Mesodermal cell (in vitro differentiated cells): ENCODE measurements at regions not wholly inside any gene's neighbourhood (a gene's known extent, or its start where the extent isn't known, plus 50 kb on each side); places are given as distances from the start of the nearest gene placed in this dataset.
"Not testable (repeated sequence)": the region's sequence is repeated elsewhere in the genome, so short reads cannot be mapped to it uniquely, and the experiment has no call there.

ENCODE experiments used
- H3K27ac ChIP-seq: 2 replicates; pipeline ENCODE4 v1.7.0; 2013; ENCODE audit warnings: mild to moderate bottlenecking, low read depth, low read length, moderate library complexity; ENCODE audit not compliant: severe bottlenecking
- H3K36me3 ChIP-seq: 2 replicates; pipeline ENCODE4 v1.7.1; 2013; ENCODE audit warnings: mild to moderate bottlenecking, low read length, moderate library complexity; ENCODE audit not compliant: control insufficient read depth, insufficient read depth
- H3K4me1 ChIP-seq: one replicate; pipeline ENCODE4 v1.7.1; 2013; ENCODE audit warnings: mild to moderate bottlenecking, low read length; ENCODE audit not compliant: insufficient read depth, control insufficient read depth, poor library complexity, severe bottlenecking
- H3K4me3 ChIP-seq: 2 replicates; pipeline ENCODE4 v1.7.0; 2013; ENCODE audit warnings: low read length, control low read depth, mild to moderate bottlenecking; ENCODE audit not compliant: insufficient read depth, poor library complexity, severe bottlenecking; ENCODE audit errors: extremely low read depth
- H3K9me3 ChIP-seq: 2 replicates; pipeline ENCODE4 v1.7.1; 2013; ENCODE audit warnings: mild to moderate bottlenecking, low read length, moderate library complexity; ENCODE audit not compliant: control insufficient read depth
- WGBS, 2 experiments: methylation state at CpG; one replicate each; pipeline ENCODE4 v1.1.5; 2013; ENCODE audit warnings: missing lambda C conversion rate in 2 of 2; ENCODE audit not compliant: insufficient coverage in 2 of 2; 5-methylcytosine and 5-hydroxymethylcytosine counted together

GRCh38 chr15:96470681-96471310 is 140.3 kb downstream of the NR2F2 start:
- 92 to 100% methylated on average over 2 to 5 of the region's 19 CpGs for WGBS, 2 experiments
- Histone ChIP-seq H3K4me3 (no peak overlapping the region), H3K36me3 (no peaks in the 10 kb centered on the region), H3K4me1 (no peaks in the 10 kb centered on the region), H3K27ac (no peak overlapping the region), H3K9me3 (no peaks in the 10 kb centered on the region)

GRCh38 chr15:96472681-96473080 is 142.2 kb downstream of the NR2F2 start:
- Histone ChIP-seq H3K36me3 (no peaks in the 10 kb centered on the region), H3K4me3 (no peak overlapping the region), H3K9me3 (no peaks in the 10 kb centered on the region), H3K27ac (no peak overlapping the region), H3K4me1 (no peaks in the 10 kb centered on the region)
- WGBS, 2 experiments = 73% methylated on average over 2 of the region's 3 CpGs; no CpG with 5 or more reads in 1 of the 2 experiments

GRCh38 chr15:96473556-96473955 is 143.1 kb downstream of the NR2F2 start:
- 90 to 92% methylated on average over 2 of the region's 5 CpGs for WGBS, 2 experiments

DNA sequence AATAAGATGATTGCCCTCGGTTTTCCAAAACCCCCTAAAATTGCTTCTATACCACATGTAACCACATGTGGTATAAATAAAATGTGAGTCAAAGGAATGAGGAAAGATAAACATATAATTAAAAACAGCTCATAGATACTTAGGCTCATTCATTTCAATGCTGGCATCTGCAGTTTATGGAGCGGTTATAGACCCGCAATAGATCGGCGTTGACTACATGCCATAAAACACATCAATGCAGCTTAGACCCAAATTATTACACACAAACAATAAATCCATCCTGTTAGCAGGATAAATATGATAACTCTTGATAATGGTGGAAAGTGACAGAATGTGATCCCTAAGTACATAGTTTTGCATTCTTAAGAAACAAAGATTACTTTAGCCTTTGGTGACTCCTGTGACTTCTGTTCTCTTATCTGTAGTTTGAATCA is 143.7 kb downstream of the NR2F2 start:
- no peaks in the 10 kb centered on the region for H3K9me3 ChIP-seq
- no peak overlapping the region for H3K4me3 ChIP-seq
- H3K4me1 ChIP-seq = no peaks in the 10 kb centered on the region
- H3K27ac ChIP-seq = no peak overlapping the region
- 56% methylated on average over 3 of the region's 5 CpGs; no CpG with 5 or more reads in 1 of the 2 experiments for WGBS, 2 experiments
- H3K36me3 ChIP-seq = no peaks in the 10 kb centered on the region

More at GRCh38 chr15:96473556-96473955, 143.1 kb downstream of the NR2F2 start:
- Histone ChIP-seq H3K4me1 (no peaks in the 10 kb centered on the region), H3K27ac (no peak overlapping the region), H3K9me3 (no peaks in the 10 kb centered on the region), H3K4me3 (no peak overlapping the region), H3K36me3 (no peaks in the 10 kb centered on the region)

DNA sequence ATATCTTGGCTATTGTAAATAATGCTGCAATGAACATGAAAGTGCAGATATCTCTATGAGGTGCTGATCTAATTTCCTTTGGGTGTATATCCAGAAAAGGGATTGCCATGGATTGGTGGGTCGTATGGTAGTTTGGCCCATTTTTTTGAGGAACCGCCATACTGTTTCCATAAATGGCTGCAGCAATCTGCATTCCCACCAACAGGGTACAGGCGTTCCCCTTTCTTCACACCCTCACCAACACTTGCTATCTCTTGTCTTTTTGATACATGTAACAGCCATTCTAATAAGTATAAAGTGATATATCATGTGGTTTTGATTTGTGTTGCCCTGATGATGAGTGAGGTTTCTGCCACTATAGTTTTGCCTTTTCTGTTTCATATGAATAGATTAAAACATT is 146.7 kb downstream of the NR2F2 start:
- H3K27ac ChIP-seq = no peak overlapping the region
- H3K4me3 ChIP-seq = no peak overlapping the region
- no peaks in the 10 kb centered on the region for H3K36me3 ChIP-seq
- H3K4me1 ChIP-seq = no peaks in the 10 kb centered on the region
- WGBS, 2 experiments = 72% methylated on average over 2 of the region's 3 CpGs; no CpG with 5 or more reads in 1 of the 2 experiments
- no peaks in the 10 kb centered on the region for H3K9me3 ChIP-seq

GRCh38 chr15:96484412-96484811 is 153.9 kb downstream of the NR2F2 start:
- WGBS, 2 experiments = no CpG with 5 or more reads among the region's 1 CpG
- H3K36me3 ChIP-seq, H3K27ac ChIP-seq: not testable (repeated sequence)

GRCh38 chr15:96484830-96485229 is 154.3 kb downstream of the NR2F2 start:
- no peak overlapping the region for H3K4me3 ChIP-seq
- no peak overlapping the region for H3K27ac ChIP-seq
- H3K9me3 ChIP-seq = no peaks in the 10 kb centered on the region
- H3K36me3 ChIP-seq = no peaks in the 10 kb centered on the region
- no peaks in the 10 kb centered on the region for H3K4me1 ChIP-seq

More at GRCh38 chr15:96484412-96484811, 153.9 kb downstream of the NR2F2 start:
- H3K9me3 ChIP-seq, H3K4me3 ChIP-seq, H3K4me1 ChIP-seq: not testable (repeated sequence)

DNA sequence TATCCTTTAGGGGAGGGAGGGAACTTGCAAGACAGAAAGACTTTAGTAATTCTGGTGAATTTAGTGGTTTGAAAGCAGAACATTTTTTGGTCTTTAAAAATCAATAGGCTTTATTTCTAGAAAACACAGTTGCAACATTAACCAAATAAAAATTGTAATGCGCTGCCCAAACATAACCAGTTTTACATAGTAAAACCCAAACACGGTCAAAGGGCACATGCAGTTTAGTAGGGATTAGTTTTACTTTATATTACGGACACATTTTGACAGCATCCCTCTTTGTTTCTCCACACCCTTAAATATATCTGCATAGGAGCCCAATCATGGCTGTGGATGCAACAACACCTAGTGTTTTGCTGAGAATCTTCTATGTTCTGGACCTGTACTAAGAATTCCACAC is 156.7 kb downstream of the NR2F2 start:
- Histone ChIP-seq H3K9me3 (no peaks in the 10 kb centered on the region), H3K4me1 (no peaks in the 10 kb centered on the region), H3K4me3 (no peak overlapping the region), H3K36me3 (no peaks in the 10 kb centered on the region), H3K27ac (no peak overlapping the region)
- 78% methylated on average over 1 of the region's 3 CpGs; no CpG with 5 or more reads in 1 of the 2 experiments for WGBS, 2 experiments

DNA sequence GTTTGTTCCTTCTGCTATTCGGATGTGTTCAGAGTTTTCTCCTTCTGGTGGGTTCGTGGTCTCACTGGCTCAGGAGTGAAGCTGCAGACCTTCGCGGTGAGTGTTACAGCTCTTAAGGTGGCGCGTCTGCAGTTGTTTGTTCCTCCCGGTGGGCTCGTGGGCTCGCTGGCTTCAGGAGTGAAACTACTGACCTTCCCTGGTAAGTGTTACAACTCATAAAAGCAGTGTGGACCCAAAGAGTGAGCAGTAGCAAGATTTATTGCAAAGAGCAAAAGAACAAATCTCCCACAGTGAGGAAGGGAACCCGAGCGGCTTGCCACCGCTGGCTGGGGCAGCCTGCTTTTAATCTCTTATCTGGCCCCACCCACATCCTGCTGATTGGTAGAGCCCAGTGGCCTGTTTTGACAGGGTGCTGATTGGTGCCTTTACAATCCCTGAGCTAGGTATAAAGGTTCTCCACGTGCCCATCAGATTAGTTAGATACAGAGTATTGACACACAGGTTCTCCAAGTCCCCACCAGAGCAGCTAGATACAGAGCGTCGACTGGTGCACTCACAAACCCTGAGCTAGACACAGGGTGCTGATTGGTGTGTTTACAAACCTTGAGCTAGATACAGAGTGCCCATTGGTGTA is 160.7 kb downstream of the NR2F2 start:
- H3K9me3 ChIP-seq, H3K4me3 ChIP-seq, H3K27ac ChIP-seq: not testable (repeated sequence)

DNA sequence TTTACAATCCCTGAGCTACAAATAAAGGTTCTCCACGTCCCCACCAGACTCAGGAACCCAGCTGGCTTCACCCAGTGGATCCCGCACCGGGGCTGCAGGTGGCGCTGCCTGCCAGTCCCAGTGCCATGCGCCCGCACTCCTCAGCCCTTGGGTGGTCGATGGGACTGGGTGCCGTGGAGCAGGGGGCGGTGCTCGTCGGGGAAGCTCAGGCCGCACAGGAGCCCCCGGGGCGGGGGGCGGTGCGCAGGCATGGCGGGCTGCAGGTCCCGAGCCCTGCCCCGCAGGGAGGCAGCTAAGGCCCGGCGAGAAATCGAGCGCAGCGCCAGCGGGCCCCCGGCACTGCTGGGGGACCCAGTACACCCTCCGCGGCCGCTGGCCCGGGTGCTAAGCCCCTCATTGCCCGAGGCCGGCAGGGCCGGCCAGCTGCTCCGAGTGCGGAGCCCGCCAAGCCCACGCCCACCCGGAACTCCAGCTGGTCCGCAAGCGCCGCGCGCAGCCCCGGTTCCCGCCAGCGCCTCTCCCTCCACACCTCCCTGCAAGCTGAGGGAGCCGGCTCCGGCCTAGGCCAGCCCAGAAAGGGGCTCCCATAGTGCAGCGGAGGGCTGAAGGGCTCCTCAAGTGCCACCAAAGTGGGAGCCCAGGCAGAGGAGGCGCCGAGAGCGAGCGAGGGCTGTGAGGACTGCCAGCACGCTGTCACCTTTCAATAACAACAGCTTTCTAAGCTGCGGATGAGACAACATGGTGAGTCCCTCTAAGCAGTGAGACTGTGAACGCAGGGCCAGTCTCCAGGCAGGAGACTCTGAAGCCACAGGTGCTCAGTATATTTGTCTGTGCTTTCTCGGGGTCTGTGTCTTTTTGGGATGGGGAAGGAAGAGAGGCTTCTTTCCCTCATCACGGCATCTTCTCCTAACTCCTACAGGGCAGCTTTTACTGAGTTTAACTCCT is 161.5 kb downstream of the NR2F2 start:
- H3K36me3 ChIP-seq, H3K27ac ChIP-seq, H3K4me1 ChIP-seq, H3K9me3 ChIP-seq: not testable (repeated sequence)
- peak overlapping the region; percentile 22 for H3K4me3 ChIP-seq
- 84 to 88% methylated on average over 28 to 41 of the region's 58 CpGs for WGBS, 2 experiments

More for the DNA sequence above, 160.7 kb downstream of the NR2F2 start:
- H3K4me1 ChIP-seq, H3K36me3 ChIP-seq: not testable (repeated sequence)
- WGBS, 2 experiments = 91 to 96% methylated on average over 9 to 10 of the region's 15 CpGs
